WI38 (cell line): ENCODE measurements at regions not wholly inside any gene's neighbourhood (a gene's known extent, or its start where the extent isn't known, plus 50 kb on each side); places are given as distances from the start of the nearest gene placed in this dataset.
"Not testable (repeated sequence)": the region's sequence is repeated elsewhere in the genome, so short reads cannot be mapped to it uniquely, and the experiment has no call there.

Experiments used
- H3K4me3 ChIP-seq: 2 replicates; pipeline ENCODE4 v1.5.1; 2011; ENCODE audit warnings: low read depth, mild to moderate bottlenecking, control low read depth, low read length
- CTCF ChIP-seq: IDR thresholded peaks from 2 replicates; pipeline ENCODE4 v1.5.1; 2012; ENCODE audit warnings: low read depth, mild to moderate bottlenecking, control low read depth, low read length

DNA sequence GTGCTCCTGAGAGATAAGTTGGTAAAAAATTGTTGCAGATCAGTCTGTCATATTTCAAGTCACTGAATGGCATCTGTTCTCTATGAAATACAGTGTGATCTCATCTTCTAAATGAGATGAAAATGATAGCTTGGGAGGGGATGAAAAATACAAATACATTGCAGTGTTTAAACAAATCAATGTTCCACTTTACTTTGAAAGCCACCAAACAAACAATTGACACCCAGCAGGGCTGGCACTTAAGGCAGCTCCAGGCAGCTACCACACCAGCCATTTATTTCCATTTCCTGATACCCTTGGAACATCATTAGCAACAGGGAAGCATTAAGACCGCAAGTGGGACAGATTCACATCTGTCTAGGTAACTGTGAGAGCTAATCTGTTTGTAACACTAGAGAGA, 827.6 kb upstream of the KIF2B start:
- no peak overlapping the region for H3K4me3 ChIP-seq
- TF ChIP-seq CTCF, result no peak

GRCh38 chr17:52986056-52986662, 827.6 kb upstream of the CA10 start:
- no peak overlapping the region for H3K4me3 ChIP-seq
- no peak for TF ChIP-seq CTCF

- TF ChIP-seq CTCF, result no peak
These were observed 823.8 kb upstream of the CA10 start for GRCh38 chr17:52982331-52982730.

GRCh38 chr17:52979921-52980320, 821.4 kb upstream of the CA10 start:
- no peak overlapping the region for H3K4me3 ChIP-seq
- TF ChIP-seq CTCF, result no peak

More at GRCh38 chr17:52982331-52982730, 823.8 kb upstream of the CA10 start:
- H3K4me3 ChIP-seq, result no peak overlapping the region

GRCh38 chr17:52965856-52966255, 807.3 kb upstream of the CA10 start:
- TF ChIP-seq CTCF, result no peak
- no peak overlapping the region for H3K4me3 ChIP-seq

DNA sequence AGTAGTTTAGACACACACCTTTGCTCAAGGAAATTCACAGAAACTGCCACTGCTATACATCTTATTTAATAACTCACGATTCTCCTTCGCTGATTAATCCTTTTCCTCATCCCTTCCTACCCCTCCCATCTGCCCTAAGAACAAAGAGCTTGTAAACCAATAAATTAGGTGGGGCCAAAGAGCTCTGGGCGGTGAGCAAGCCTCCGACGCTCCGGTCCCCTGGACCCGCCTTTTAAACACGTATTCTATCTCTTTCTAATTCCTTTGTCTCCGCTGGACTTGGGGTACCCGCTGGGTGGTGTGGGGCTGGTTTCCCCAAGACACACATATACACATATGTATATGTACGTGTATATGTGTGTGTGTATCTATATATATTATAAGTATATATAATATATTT, 803.2 kb upstream of the CA10 start:
- not testable (repeated sequence) for H3K4me3 ChIP-seq

GRCh38 chr17:52957411-52957810, 798.9 kb upstream of the CA10 start:
- no peak overlapping the region for H3K4me3 ChIP-seq
- TF ChIP-seq CTCF, result no peak

- no peak for TF ChIP-seq CTCF
These were observed 788.9 kb upstream of the CA10 start for GRCh38 chr17:52947418-52947817.

More at GRCh38 chr17:52947418-52947817, 788.9 kb upstream of the CA10 start:
- no peak overlapping the region for H3K4me3 ChIP-seq
